GM12878 (cell line): ENCODE measurements at regions not wholly inside any gene's neighbourhood (a gene's known extent, or its start where the extent isn't known, plus 50 kb on each side); places are given as distances from the start of the nearest gene placed in this dataset.

Source experiments
- GABPA ChIP-seq: IDR thresholded peaks from 2 replicates; pipeline ENCODE4 v1.6.1; 2014; ENCODE audit warnings: antibody characterized with exemption, low read depth, mild to moderate bottlenecking, inconsistent platforms
- NFIC ChIP-seq: IDR thresholded peaks from 2 replicates; pipeline ENCODE4 v1.6.1; 2012; ENCODE audit warnings: low read depth, mild to moderate bottlenecking, inconsistent platforms, low read length, moderate library complexity
- TAF1 ChIP-seq: IDR thresholded peaks from 2 replicates; pipeline ENCODE4 v1.6.1; 2011; ENCODE audit warnings: mild to moderate bottlenecking, low read depth, low read length, borderline replicate concordance
- ZNF384 ChIP-seq: IDR thresholded peaks from 2 replicates; pipeline ENCODE4 v1.6.1; 2012; ENCODE audit warnings: low read depth, mild to moderate bottlenecking, low read length, improper control_type of control experiment, borderline replicate concordance
- TF ChIP-seq, protein P1 (sequence below): fragments of 450-650 bp; formaldehyde crosslinking; IDR thresholded peaks from 2 replicates; pipeline ENCODE4 v1.5.0; 2022; ENCODE audit warnings: mild to moderate bottlenecking, missing genetic modification characterization
- TF ChIP-seq, protein P2 (sequence below): IDR thresholded peaks from 2 replicates; pipeline ENCODE4 v1.6.1; 2012; ENCODE audit warnings: mild to moderate bottlenecking, low read depth, low read length

GRCh38 chr6:119536666-119537065 is 187.1 kb upstream of the MAN1A1 start (continued):
- TF ChIP-seq, protein P1, sequence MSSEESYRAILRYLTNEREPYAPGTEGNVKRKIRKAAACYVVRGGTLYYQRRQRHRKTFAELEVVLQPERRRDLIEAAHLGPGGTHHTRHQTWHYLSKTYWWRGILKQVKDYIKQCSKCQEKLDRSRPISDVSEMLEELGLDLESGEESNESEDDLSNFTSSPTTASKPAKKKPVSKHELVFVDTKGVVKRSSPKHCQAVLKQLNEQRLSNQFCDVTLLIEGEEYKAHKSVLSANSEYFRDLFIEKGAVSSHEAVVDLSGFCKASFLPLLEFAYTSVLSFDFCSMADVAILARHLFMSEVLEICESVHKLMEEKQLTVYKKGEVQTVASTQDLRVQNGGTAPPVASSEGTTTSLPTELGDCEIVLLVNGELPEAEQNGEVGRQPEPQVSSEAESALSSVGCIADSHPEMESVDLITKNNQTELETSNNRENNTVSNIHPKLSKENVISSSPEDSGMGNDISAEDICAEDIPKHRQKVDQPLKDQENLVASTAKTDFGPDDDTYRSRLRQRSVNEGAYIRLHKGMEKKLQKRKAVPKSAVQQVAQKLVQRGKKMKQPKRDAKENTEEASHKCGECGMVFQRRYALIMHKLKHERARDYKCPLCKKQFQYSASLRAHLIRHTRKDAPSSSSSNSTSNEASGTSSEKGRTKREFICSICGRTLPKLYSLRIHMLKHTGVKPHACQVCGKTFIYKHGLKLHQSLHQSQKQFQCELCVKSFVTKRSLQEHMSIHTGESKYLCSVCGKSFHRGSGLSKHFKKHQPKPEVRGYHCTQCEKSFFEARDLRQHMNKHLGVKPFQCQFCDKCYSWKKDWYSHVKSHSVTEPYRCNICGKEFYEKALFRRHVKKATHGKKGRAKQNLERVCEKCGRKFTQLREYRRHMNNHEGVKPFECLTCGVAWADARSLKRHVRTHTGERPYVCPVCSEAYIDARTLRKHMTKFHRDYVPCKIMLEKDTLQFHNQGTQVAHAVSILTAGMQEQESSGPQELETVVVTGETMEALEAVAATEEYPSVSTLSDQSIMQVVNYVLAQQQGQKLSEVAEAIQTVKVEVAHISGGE (CRISPR knock-in tag) = no peak
- TF ChIP-seq TAF1 (no peak), NFIC (no peak), ZNF384 (no peak), GABPA (no peak)
- TF ChIP-seq, protein P2, sequence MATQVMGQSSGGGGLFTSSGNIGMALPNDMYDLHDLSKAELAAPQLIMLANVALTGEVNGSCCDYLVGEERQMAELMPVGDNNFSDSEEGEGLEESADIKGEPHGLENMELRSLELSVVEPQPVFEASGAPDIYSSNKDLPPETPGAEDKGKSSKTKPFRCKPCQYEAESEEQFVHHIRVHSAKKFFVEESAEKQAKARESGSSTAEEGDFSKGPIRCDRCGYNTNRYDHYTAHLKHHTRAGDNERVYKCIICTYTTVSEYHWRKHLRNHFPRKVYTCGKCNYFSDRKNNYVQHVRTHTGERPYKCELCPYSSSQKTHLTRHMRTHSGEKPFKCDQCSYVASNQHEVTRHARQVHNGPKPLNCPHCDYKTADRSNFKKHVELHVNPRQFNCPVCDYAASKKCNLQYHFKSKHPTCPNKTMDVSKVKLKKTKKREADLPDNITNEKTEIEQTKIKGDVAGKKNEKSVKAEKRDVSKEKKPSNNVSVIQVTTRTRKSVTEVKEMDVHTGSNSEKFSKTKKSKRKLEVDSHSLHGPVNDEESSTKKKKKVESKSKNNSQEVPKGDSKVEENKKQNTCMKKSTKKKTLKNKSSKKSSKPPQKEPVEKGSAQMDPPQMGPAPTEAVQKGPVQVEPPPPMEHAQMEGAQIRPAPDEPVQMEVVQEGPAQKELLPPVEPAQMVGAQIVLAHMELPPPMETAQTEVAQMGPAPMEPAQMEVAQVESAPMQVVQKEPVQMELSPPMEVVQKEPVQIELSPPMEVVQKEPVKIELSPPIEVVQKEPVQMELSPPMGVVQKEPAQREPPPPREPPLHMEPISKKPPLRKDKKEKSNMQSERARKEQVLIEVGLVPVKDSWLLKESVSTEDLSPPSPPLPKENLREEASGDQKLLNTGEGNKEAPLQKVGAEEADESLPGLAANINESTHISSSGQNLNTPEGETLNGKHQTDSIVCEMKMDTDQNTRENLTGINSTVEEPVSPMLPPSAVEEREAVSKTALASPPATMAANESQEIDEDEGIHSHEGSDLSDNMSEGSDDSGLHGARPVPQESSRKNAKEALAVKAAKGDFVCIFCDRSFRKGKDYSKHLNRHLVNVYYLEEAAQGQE = no peak
- TF ChIP-seq, all 136 proteins: peak for 0
